NCI-H2196 (cell line): ENCODE measurements at regions not wholly inside any gene's neighbourhood (a gene's known extent, or its start where the extent isn't known, plus 50 kb on each side); places are given as distances from the start of the nearest gene placed in this dataset.
A peak's percentile ranks its signal among the peaks of the same experiment; 100 is the strongest.
"Not testable (repeated sequence)": the region's sequence is repeated elsewhere in the genome, so short reads cannot be mapped to it uniquely, and the experiment has no call there.

ENCODE experiments used
- DNase-seq: peaks from one replicate; lab custom pipeline; 2025; ENCODE audit not compliant: unreplicated experiment; lab: John Stamatoyannopoulos, UW

- DNase-seq = no peak
Measured at GRCh38 chr3:59367150-59367549, 317.3 kb upstream of the CFAP20DC start.

- no peak for DNase-seq
Measured at GRCh38 chr3:59366218-59366617, 316.4 kb upstream of the CFAP20DC start.

- no peak for DNase-seq
Measured at GRCh38 chr3:59364496-59364895, 314.7 kb upstream of the CFAP20DC start.

GRCh38 chr3:59360312-59360711 lies 310.5 kb upstream of the CFAP20DC start:
- DNase-seq = not testable (repeated sequence)

- no peak for DNase-seq
Measured at GRCh38 chr3:59341459-59341858, 291.6 kb upstream of the CFAP20DC start.

- DNase-seq = no peak
Measured at GRCh38 chr3:59339818-59340217, 290.0 kb upstream of the CFAP20DC start.

- no peak for DNase-seq
Measured at GRCh38 chr3:59338934-59339333, 289.1 kb upstream of the CFAP20DC start.

- DNase-seq = no peak
Measured at GRCh38 chr3:59335338-59335737, 285.5 kb upstream of the CFAP20DC start.

- no peak for DNase-seq
Measured at GRCh38 chr3:59334585-59334984, 284.8 kb upstream of the CFAP20DC start.

- no peak for DNase-seq
Measured at GRCh38 chr3:59327376-59327808, 277.6 kb upstream of the CFAP20DC start.

GRCh38 chr3:59326246-59327024 lies 276.6 kb upstream of the CFAP20DC start:
- DNase-seq = no peak

- DNase-seq = no peak
Measured at GRCh38 chr3:59321881-59322540, 272.2 kb upstream of the CFAP20DC start.

GRCh38 chr3:59320080-59320479 lies 270.3 kb upstream of the CFAP20DC start:
- peak; percentile 50 for DNase-seq

GRCh38 chr3:59319442-59319841 lies 269.6 kb upstream of the CFAP20DC start:
- no peak for DNase-seq

GRCh38 chr3:59318881-59319280 lies 269.1 kb upstream of the CFAP20DC start:
- no peak for DNase-seq

GRCh38 chr3:59317386-59317785 lies 267.6 kb upstream of the CFAP20DC start:
- DNase-seq = no peak

GRCh38 chr3:59316688-59317275 lies 267.0 kb upstream of the CFAP20DC start:
- DNase-seq = no peak

GRCh38 chr3:59313365-59313764 lies 263.5 kb upstream of the CFAP20DC start:
- peak; percentile 8 for DNase-seq

GRCh38 chr3:59311231-59311630 lies 261.4 kb upstream of the CFAP20DC start:
- no peak for DNase-seq

GRCh38 chr3:59310736-59311135 lies 260.9 kb upstream of the CFAP20DC start:
- DNase-seq = no peak

GRCh38 chr3:59308684-59309083 lies 258.9 kb upstream of the CFAP20DC start:
- no peak for DNase-seq

GRCh38 chr3:59308001-59308400 lies 258.2 kb upstream of the CFAP20DC start:
- no peak for DNase-seq
